K562 (cell line): ENCODE measurements at regions not wholly inside any gene's neighbourhood (a gene's known extent, or its start where the extent isn't known, plus 50 kb on each side); places are given as distances from the start of the nearest gene placed in this dataset.

Source experiments
- CEBPG ChIP-seq, 3 experiments: fragments of 200-800 bp in 1 of 3; sonication (Bioruptor generic) in 1 of 3; sonication (generic) in 1 of 3; formaldehyde crosslinking in 1 of 3; IDR thresholded peaks in 2 of 3; conservative IDR thresholded peaks in 1 of 3; 2 replicates each; pipeline versions ENCODE4 v1.6.1 to v1.8.0; 2016 to 2022; ENCODE audit warnings: missing compliant biosample characterization in 2 of 3, missing genetic modification characterization in 2 of 3, mild to moderate bottlenecking in 1 of 3, missing genetic modification reagents in 1 of 3
- L3MBTL2 ChIP-seq: fragments of 450-650 bp; IDR thresholded peaks from 2 replicates; pipeline ENCODE4 v1.6.1; 2016; ENCODE audit warnings: mild to moderate bottlenecking, moderate library complexity
- PHF8 ChIP-seq: fragments of 200-600 bp; sonication (generic); IDR thresholded peaks from 2 replicates; pipeline ENCODE4 v1.6.1; 2012; ENCODE audit warnings: mixed run types, mild to moderate bottlenecking, inconsistent platforms, low read length, moderate library complexity, borderline replicate concordance
- POLR3G ChIP-seq: IDR thresholded peaks from 2 replicates; pipeline ENCODE4 v1.6.1; 2011; ENCODE audit not compliant: insufficient read length, insufficient replicate concordance; ENCODE audit errors: extremely low read depth
- RUNX1 ChIP-seq: sonication (generic); IDR thresholded peaks from 2 replicates; pipeline ENCODE4 v1.6.1; 2016; ENCODE audit warnings: antibody characterized with exemption, low read depth
- ZBED1 ChIP-seq: IDR thresholded peaks from 2 replicates; pipeline ENCODE4 v1.6.1; 2014
- ZNF431 ChIP-seq: sonication (generic); formaldehyde crosslinking; IDR thresholded peaks from 2 replicates; pipeline ENCODE4 v1.8.0; 2022; ENCODE audit warnings: mild to moderate bottlenecking, missing genetic modification reagents
- ZNF707 ChIP-seq: fragments of 250-450 bp; sonication (Bioruptor Pico); conservative IDR thresholded peaks from 2 replicates; pipeline ENCODE4 v1.8.0; 2022; ENCODE audit warnings: inconsistent platforms, mild to moderate bottlenecking, moderate library complexity
- TF ChIP-seq, protein P1 (sequence below): fragments of 450-650 bp; IDR thresholded peaks from 2 replicates; pipeline ENCODE4 v1.6.1; 2016; ENCODE audit warnings: mild to moderate bottlenecking
- TF ChIP-seq, protein P2 (sequence below), 2 experiments: fragments of 450-650 bp in 1 of 2; sonication (generic) in 1 of 2; formaldehyde crosslinking; conservative IDR thresholded peaks; 2 replicates each; pipeline versions ENCODE4 v1.4.0 to v1.8.1; 2020 to 2022; ENCODE audit warnings: mild to moderate bottlenecking in 1 of 2, missing genetic modification reagents in 1 of 2

DNA sequence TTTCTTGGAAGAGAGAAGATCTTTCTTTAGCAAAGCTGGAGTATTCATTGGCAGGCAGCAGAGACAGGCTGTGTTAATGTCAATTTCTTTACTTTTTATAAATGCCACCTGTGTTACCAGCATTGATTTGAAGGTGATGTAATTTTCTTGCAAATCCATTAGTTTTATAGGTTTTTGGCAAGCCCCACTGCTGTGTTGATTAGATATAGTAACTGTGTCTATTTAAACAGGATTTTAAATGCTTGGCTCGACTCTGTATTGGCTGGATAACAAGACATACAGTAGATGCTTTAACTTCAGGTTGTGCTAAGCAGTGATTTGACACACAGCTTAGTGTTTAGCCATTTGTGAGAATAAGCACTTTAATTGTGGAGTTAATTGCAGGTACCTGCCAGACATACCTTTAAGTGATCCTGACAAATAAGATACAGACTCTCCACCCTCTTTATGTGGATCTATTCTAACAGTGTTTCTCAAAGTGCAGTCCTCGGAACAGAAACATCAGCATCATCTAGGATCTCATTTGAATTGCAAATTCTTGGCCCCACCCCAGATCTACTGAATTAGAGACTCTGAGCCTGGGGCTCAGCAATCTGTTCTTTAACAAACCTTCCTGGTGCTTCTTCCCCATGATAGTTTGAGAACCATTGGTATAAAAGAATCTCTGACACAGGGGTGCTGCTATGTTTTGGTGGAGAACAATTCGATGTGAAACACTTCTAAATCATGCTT lies 397.5 kb downstream of the HDGFL1 start (continued):
- no peak for TF ChIP-seq CEBPG (CRISPR knock-in tag; IDR thresholded peaks at IDR 0.05)
- TF ChIP-seq CEBPG (tag; conservative IDR thresholded peaks at IDR 0.05 in 1 of 2, IDR thresholded peaks at IDR 0.05 in 1 of 2), result no peak
- TF ChIP-seq PHF8, result no peak
- TF ChIP-seq, protein P1, sequence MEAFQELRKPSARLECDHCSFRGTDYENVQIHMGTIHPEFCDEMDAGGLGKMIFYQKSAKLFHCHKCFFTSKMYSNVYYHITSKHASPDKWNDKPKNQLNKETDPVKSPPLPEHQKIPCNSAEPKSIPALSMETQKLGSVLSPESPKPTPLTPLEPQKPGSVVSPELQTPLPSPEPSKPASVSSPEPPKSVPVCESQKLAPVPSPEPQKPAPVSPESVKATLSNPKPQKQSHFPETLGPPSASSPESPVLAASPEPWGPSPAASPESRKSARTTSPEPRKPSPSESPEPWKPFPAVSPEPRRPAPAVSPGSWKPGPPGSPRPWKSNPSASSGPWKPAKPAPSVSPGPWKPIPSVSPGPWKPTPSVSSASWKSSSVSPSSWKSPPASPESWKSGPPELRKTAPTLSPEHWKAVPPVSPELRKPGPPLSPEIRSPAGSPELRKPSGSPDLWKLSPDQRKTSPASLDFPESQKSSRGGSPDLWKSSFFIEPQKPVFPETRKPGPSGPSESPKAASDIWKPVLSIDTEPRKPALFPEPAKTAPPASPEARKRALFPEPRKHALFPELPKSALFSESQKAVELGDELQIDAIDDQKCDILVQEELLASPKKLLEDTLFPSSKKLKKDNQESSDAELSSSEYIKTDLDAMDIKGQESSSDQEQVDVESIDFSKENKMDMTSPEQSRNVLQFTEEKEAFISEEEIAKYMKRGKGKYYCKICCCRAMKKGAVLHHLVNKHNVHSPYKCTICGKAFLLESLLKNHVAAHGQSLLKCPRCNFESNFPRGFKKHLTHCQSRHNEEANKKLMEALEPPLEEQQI, result no peak
- TF ChIP-seq ZNF431, result no peak
- no peak for TF ChIP-seq RUNX1
- no peak for TF ChIP-seq ZBED1
- no peak for TF ChIP-seq L3MBTL2
- TF ChIP-seq, protein P2, sequence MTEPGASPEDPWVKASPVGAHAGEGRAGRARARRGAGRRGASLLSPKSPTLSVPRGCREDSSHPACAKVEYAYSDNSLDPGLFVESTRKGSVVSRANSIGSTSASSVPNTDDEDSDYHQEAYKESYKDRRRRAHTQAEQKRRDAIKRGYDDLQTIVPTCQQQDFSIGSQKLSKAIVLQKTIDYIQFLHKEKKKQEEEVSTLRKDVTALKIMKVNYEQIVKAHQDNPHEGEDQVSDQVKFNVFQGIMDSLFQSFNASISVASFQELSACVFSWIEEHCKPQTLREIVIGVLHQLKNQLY (CRISPR knock-in tag; conservative IDR thresholded peaks at IDR 0.05), result no peak
- TF ChIP-seq POLR3G, result no peak
- no peak for TF ChIP-seq ZNF707
